ENCODE measurements at regions not wholly inside any gene's neighbourhood (a gene's known extent, or its start where the extent isn't known, plus 50 kb on each side); places are given as distances from the start of the nearest gene placed in this dataset.

- TF ChIP-seq CTCF (IDR thresholded peaks at IDR 0.05; ENCODE audit: poor library complexity) = no peak
- no peak for TF ChIP-seq EZH2 (IDR thresholded peaks at IDR 0.05; ENCODE audit: borderline replicate concordance)
- no peak for TF ChIP-seq EZH2phosphoT487 (IDR thresholded peaks at IDR 0.05; ENCODE audit: low read depth, severe bottlenecking, unreplicated experiment)
Observed at GRCh38 chr7:98495200-98495955, 94.5 kb upstream of the BAIAP2L1 start.
